H1 (cell line): ENCODE measurements at regions not wholly inside any gene's neighbourhood (a gene's known extent, or its start where the extent isn't known, plus 50 kb on each side); places are given as distances from the start of the nearest gene placed in this dataset.

Source experiments
- ASH2L ChIP-seq: fragments of 200-600, 300-600 bp; sonication (generic); IDR thresholded peaks from one replicate; pipeline ENCODE4 v1.7.1; 2017; ENCODE audit warnings: low read length
- CHD2 ChIP-seq: IDR thresholded peaks from 2 replicates; pipeline ENCODE4 v1.6.1; 2012; ENCODE audit warnings: low read length, improper control_type of control experiment
- NRF1 ChIP-seq: IDR thresholded peaks from 2 replicates; pipeline ENCODE4 v1.6.1; 2011; ENCODE audit warnings: mild to moderate bottlenecking, low read depth, low read length, improper control_type of control experiment
- POLR2A ChIP-seq, 2 experiments: IDR thresholded peaks; 1 replicate in 1 of 2; 2 replicates in 1 of 2; pipeline ENCODE4 v1.6.1; 2011; ENCODE audit warnings: low read depth in 2 of 2, low read length in 2 of 2, mild to moderate bottlenecking in 2 of 2; ENCODE audit errors: control extremely low read depth in 1 of 2
- RAD21 ChIP-seq, 2 experiments: IDR thresholded peaks in 1 of 2; conservative IDR thresholded peaks in 1 of 2; 2 replicates each; pipeline ENCODE4 v1.6.1; 2011; ENCODE audit warnings: low read depth in 2 of 2, low read length in 2 of 2, improper control_type of control experiment in 1 of 2, inconsistent platforms in 1 of 2, mild to moderate bottlenecking in 1 of 2, moderate library complexity in 1 of 2
- TCF12 ChIP-seq: IDR thresholded peaks from 2 replicates; pipeline ENCODE4 v1.6.1; 2011; ENCODE audit warnings: low read depth, mild to moderate bottlenecking, low read length

- TF ChIP-seq TCF12 (no peak), POLR2A (IDR thresholded peaks at IDR 0.05; ENCODE audit: control extremely low read depth in 1 of 2, low read depth in 2 of 2, low read length in 2 of 2) (no peak), RAD21 (IDR thresholded peaks at IDR 0.05 in 1 of 2, conservative IDR thresholded peaks at IDR 0.05 in 1 of 2; ENCODE audit: low read depth in 2 of 2, low read length in 2 of 2) (no peak), CHD2 (no peak), NRF1 (no peak), ASH2L (no peak)
These were observed 220.3 kb downstream of the KLF12 start (continued) for GRCh38 chr13:73913751-73914518.
